ENCODE measurements at regions not wholly inside any gene's neighbourhood (a gene's known extent, or its start where the extent isn't known, plus 50 kb on each side); places are given as distances from the start of the nearest gene placed in this dataset.

- DNase-seq (ENCODE audit: low read depth): no peak
- no peak overlapping the region for H3K4me3 ChIP-seq (ENCODE audit: low read length)
- no peak for TF ChIP-seq CTCF (IDR thresholded peaks at IDR 0.05; ENCODE audit: insufficient read depth, low read depth, low read length, missing control alignments)
Measured at GRCh38 chr3:74041068-74041675, 416.4 kb upstream of the PDZRN3 start.

GRCh38 chr3:74039105-74039504, 414.4 kb upstream of the PDZRN3 start:
- DNase-seq (ENCODE audit: low read depth): no peak
- H3K4me3 ChIP-seq (ENCODE audit: low read length): no peak overlapping the region
- TF ChIP-seq CTCF (IDR thresholded peaks at IDR 0.05; ENCODE audit: insufficient read depth, low read depth, low read length, missing control alignments): no peak

- no peak for DNase-seq (ENCODE audit: low read depth)
- H3K4me3 ChIP-seq (ENCODE audit: low read length): no peak overlapping the region
- no peak for TF ChIP-seq CTCF (IDR thresholded peaks at IDR 0.05; ENCODE audit: insufficient read depth, low read depth, low read length, missing control alignments)
Measured at GRCh38 chr3:74036568-74036967, 411.8 kb upstream of the PDZRN3 start.

GRCh38 chr3:74036102-74036501, 411.4 kb upstream of the PDZRN3 start:
- no peak for DNase-seq (ENCODE audit: low read depth)
- no peak for TF ChIP-seq CTCF (IDR thresholded peaks at IDR 0.05; ENCODE audit: insufficient read depth, low read depth, low read length, missing control alignments)

GRCh38 chr3:74033806-74034205, 409.1 kb upstream of the PDZRN3 start:
- no peak for TF ChIP-seq CTCF (IDR thresholded peaks at IDR 0.05; ENCODE audit: insufficient read depth, low read depth, low read length, missing control alignments)
- no peak overlapping the region for H3K4me3 ChIP-seq (ENCODE audit: low read length)
- DNase-seq (ENCODE audit: low read depth): no peak

More at GRCh38 chr3:74036102-74036501, 411.4 kb upstream of the PDZRN3 start:
- H3K4me3 ChIP-seq (ENCODE audit: low read length): no peak overlapping the region

GRCh38 chr3:74033381-74033780, 408.6 kb upstream of the PDZRN3 start:
- no peak for TF ChIP-seq CTCF (IDR thresholded peaks at IDR 0.05; ENCODE audit: insufficient read depth, low read depth, low read length, missing control alignments)
- no peak for DNase-seq (ENCODE audit: low read depth)
- H3K4me3 ChIP-seq (ENCODE audit: low read length): no peak overlapping the region

GRCh38 chr3:74027121-74027520, 402.4 kb upstream of the PDZRN3 start:
- H3K4me3 ChIP-seq (ENCODE audit: low read length): no peak overlapping the region
- no peak for DNase-seq (ENCODE audit: low read depth)
- no peak for TF ChIP-seq CTCF (IDR thresholded peaks at IDR 0.05; ENCODE audit: insufficient read depth, low read depth, low read length, missing control alignments)
